Mucosa of descending colon (tissue), 3 donors: ENCODE measurements at regions not wholly inside any gene's neighbourhood (a gene's known extent, or its start where the extent isn't known, plus 50 kb on each side); places are given as distances from the start of the nearest gene placed in this dataset.

Experiments used
- ATAC-seq: fragments of 200-7000 bp; cut with Tn5 transposase; one replicate; pipeline ENCODE4 v1.9.1; 2020; ENCODE audit warnings: mild to moderate bottlenecking, moderate library complexity
- DNase-seq, 3 donors: peaks; one replicate each; pipeline ENCODE4 v3.0.0-alpha.2; 2020
- H3K36me3 ChIP-seq: fragments of 200-600 bp; one replicate; pipeline ENCODE4 v1.8.0; 2021; ENCODE audit warnings: low read depth, mild to moderate bottlenecking
- H3K4me1 ChIP-seq: fragments of 200-600 bp; one replicate; pipeline ENCODE4 v1.8.0; 2021; ENCODE audit warnings: low read depth, mild to moderate bottlenecking
- H3K4me3 ChIP-seq: fragments of 200-600 bp; one replicate; pipeline ENCODE4 v1.8.0; 2021; ENCODE audit warnings: mild to moderate bottlenecking
- H3K9me3 ChIP-seq: fragments of 200-600 bp; one replicate; pipeline ENCODE4 v1.8.0; 2021; ENCODE audit warnings: mild to moderate bottlenecking
- intact Hi-C, 2 donors: fragments of 100-400 bp; cut with DNase I in 1 of 2; cut with micrococcal nuclease in 1 of 2; formaldehyde crosslinking; loops; one replicate each; pipeline versions ENCODE4 v1.11.0 to v1.11.1; 2022; cut with DNase I, micrococcal nuclease
- TF ChIP-seq, protein P1 (sequence below): fragments of 200-600 bp; IDR thresholded peaks from one replicate; pipeline ENCODE4 v1.8.0; 2022; ENCODE audit warnings: antibody characterized with exemption, mild to moderate bottlenecking
- donor health status: DM: no; HTN: no; CAD: no; lungs with moderate emphysema.
- donor health status: DM: no; HTN: no; CAD: no.
- donor health status: DM: no; HTN: yes; CAD: no.

DNA sequence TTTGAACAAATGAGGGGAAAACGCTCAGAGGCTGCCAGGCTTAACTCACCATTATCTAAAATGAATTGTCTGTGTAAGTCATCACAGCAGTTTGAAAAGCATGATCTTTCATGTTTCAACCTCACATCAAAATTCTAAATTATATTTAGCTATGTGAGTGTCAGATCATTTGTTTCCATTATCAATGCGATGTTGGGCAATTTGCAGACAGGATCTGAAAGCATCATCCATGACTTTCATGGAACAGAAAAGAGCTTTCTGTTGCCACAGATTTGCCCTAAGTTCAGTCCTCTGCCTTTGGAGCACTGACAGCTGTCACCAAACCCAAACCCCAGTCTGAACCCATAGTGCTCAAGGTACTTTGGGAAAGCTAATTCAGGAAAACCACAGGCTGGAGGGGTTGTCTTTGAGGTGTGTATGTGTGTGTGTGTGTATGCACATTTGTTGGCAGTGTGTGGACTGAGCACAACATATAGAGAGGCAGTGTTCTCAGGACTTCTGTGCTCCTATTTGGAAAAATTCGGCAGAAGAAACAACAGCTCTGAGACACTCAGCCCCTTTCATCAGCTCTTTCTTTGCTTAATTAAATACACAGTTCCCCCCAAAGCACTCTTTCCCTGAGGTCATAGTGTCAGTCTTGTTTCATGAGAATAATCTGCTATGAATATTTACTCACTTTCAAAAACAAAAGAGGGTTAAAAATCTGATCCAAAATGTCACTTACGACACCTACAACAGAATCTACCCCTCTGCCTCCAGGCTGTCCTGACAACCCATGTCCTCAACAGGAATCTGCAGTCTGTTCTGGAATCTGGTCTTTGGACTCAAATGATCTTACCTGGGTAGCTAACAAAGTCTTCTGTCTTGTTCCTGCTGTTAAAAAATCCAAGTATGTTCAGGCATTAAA is 188.5 kb upstream of the KLF14 start:
- Histone ChIP-seq H3K36me3 (no peaks in the 10 kb centered on the region), H3K4me1 (peaks cover 61% of the 10 kb centered on the region), H3K9me3 (no peaks in the 10 kb centered on the region), H3K4me3 (no peak overlapping the region)
- intact Hi-C loops, result no loop called here
- DNase-seq (no peak), ATAC-seq (peak; percentile 49)
- TF ChIP-seq, protein P1, sequence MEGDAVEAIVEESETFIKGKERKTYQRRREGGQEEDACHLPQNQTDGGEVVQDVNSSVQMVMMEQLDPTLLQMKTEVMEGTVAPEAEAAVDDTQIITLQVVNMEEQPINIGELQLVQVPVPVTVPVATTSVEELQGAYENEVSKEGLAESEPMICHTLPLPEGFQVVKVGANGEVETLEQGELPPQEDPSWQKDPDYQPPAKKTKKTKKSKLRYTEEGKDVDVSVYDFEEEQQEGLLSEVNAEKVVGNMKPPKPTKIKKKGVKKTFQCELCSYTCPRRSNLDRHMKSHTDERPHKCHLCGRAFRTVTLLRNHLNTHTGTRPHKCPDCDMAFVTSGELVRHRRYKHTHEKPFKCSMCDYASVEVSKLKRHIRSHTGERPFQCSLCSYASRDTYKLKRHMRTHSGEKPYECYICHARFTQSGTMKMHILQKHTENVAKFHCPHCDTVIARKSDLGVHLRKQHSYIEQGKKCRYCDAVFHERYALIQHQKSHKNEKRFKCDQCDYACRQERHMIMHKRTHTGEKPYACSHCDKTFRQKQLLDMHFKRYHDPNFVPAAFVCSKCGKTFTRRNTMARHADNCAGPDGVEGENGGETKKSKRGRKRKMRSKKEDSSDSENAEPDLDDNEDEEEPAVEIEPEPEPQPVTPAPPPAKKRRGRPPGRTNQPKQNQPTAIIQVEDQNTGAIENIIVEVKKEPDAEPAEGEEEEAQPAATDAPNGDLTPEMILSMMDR, result no peak

DNA sequence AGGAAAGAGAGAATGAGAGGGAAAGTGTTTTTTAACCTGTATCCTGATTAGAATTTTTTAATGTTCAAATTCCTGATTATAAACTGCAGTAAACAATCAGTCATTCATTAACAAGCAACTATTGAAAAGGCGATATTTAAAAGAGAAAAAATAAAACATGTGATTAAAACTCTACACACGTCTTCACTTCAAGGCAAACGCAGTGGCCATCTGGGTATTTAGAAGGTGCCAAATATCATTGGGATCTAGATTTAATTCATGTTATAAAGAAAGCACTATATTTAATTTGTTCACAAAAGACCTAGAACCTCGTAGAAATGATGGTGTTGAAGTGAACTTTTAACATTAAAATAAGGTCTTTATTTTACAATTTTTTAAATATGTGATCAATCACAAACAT is 189.4 kb upstream of the KLF14 start:
- Histone ChIP-seq H3K4me3 (no peak overlapping the region), H3K36me3 (no peaks in the 10 kb centered on the region), H3K9me3 (no peaks in the 10 kb centered on the region), H3K4me1 (peaks cover 57% of the 10 kb centered on the region)
- intact Hi-C loops, result no loop called here
- DNase-seq, result no peak
- no peak for ATAC-seq
- TF ChIP-seq, protein P1, result no peak

DNA sequence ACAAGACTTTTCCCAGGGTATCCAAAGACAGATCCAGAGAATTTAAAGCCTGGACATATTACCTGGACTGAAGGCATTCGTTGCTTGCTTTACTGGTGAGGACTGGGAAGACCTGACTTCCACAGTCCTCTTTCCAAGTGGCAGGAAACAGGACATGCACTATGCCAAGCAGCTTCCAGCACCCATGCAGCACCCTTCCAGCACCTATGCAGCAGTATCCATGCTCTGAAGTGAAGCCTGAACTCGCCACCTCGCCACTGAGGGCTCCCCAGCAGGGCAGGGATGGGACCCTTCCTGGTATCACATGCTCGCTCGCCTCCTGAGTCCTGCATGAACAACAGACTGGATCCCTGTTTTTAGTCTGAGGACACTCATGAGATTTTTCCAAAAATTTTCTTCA is 189.9 kb upstream of the KLF14 start:
- H3K9me3 ChIP-seq, result no peaks in the 10 kb centered on the region
- no peak overlapping the region for H3K4me3 ChIP-seq
- DNase-seq (no peak), ATAC-seq (no peak)
- H3K4me1 ChIP-seq, result peaks cover 52% of the 10 kb centered on the region
- intact Hi-C loops, result no loop called here
- TF ChIP-seq, protein P1, result no peak
- H3K36me3 ChIP-seq, result no peaks in the 10 kb centered on the region

DNA sequence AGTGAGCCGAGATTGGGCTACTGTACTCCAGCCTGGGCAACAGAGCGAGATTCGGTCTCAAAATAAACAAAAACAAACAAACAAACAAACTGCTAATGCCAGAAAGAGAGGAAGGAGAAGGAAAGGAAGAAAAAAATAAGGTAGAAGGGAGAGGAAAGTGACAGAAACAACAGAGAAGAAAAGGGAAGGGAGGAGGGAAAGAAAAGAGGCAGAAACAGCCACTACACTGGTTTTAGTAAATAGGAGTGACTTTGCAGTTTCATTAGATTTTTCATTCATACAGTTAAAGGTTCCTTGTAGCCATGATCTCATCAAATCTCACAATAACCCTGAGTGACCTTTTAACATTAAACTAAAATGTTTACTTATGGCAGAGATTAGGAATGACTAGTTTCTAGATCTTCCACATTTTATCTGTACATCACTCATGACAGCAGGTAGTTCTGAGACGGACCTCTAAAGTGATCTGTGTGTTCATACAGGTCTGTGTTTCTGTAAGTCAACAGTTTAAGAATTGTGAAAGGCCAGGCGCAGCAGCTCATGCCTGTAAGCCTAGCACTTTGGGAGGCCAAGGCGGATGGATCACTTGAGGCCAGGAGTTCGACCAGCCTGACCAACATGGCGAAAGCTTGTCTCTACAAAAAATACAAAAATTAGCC is 191.3 kb upstream of the KLF14 start:
- TF ChIP-seq, protein P1, result no peak
- intact Hi-C loops, result no loop called here
- no peak for ATAC-seq

DNA sequence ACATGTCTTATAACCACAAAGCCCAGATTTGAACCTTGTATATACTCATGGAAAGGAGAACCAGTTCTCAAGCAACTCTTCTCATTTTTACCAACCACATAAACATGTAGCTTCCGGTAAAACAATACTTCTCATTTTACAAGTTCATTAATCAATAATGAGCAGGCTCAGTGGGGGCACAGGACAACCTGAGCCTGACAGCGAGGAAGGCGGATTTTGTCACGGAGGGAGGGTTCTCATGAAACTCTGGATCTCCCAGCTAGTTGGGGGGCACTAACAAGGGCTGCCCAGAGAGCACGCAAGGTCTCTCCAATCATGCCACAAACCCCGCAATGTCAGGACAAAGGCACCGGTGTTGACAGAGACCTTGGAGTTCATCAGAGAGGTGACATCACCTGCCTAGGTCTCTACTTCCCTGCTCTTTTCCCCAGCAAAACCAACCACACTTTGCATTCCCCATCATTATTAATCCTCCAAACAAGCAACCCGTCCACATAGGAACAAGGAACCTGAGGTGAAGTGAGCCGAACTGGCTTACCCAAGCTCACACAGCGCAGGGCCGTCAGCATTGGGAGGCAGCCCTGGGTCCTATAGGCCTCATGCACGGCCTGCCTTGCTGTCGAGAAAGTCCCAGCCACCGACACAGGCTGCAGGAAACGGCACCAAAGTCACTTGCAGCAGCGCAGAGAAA is 192.1 kb upstream of the KLF14 start:
- H3K9me3 ChIP-seq, result no peaks in the 10 kb centered on the region
- no peaks in the 10 kb centered on the region for H3K36me3 ChIP-seq
- TF ChIP-seq, protein P1, result no peak
- H3K4me1 ChIP-seq, result peaks cover 46% of the 10 kb centered on the region
- no peak overlapping the region for H3K4me3 ChIP-seq
- ATAC-seq (no peak), DNase-seq (no peak)
- intact Hi-C loops, result no loop called here

More for the DNA sequence above, 191.3 kb upstream of the KLF14 start:
- Histone ChIP-seq H3K36me3 (no peaks in the 10 kb centered on the region), H3K4me1 (peaks cover 48% of the 10 kb centered on the region), H3K4me3 (no peak overlapping the region), H3K9me3 (no peaks in the 10 kb centered on the region)
- no peak for DNase-seq
